B cell (primary cell): ENCODE measurements at regions not wholly inside any gene's neighbourhood (a gene's known extent, or its start where the extent isn't known, plus 50 kb on each side); places are given as distances from the start of the nearest gene placed in this dataset.

Source experiments
- ATAC-seq: fragments of 200-7000 bp; cut with Tn5 transposase; one replicate; pipeline ENCODE4 v1.10.0; 2021; ENCODE audit warnings: low read depth, mild to moderate bottlenecking, moderate number of reproducible peaks, moderate library complexity
- CTCF ChIA-PET: fragments of 350-600 bp; sonication (Branson Sonifier 250); formaldehyde crosslinking; loops from one replicate; lab custom pipeline; 2021; ENCODE audit warnings: antibody characterized with exemption, inconsistent platforms; lab: Charles Lee
- POLR2A ChIA-PET: fragments of 350-600 bp; sonication (Branson Sonifier 250); formaldehyde crosslinking; loops from one replicate; lab custom pipeline; 2021; ENCODE audit warnings: antibody characterized with exemption; lab: Charles Lee
- DNase-seq: peaks from one replicate; pipeline ENCODE4 v3.0.0; 2013
- H2AFZ ChIP-seq: 2 replicates; pipeline ENCODE4 v1.6.1; 2012; ENCODE audit warnings: mild to moderate bottlenecking, low read depth, low read length; ENCODE audit not compliant: insufficient read depth, poor library complexity, severe bottlenecking
- H3K27ac ChIP-seq, 2 donors: 1 replicate in 1 of 2; 2 replicates in 1 of 2; pipeline ENCODE4 v1.5.1; 2012 to 2013; ENCODE audit warnings: low read length in 2 of 2, mild to moderate bottlenecking in 2 of 2, moderate library complexity in 1 of 2
- H3K27me3 ChIP-seq, 4 experiments: fragments of 200-600 bp in 1 of 4; sonication (generic) in 1 of 4; replicated peaks in 1 of 4; 1 replicate in 2 of 4; 2 replicates in 2 of 4; pipeline versions ENCODE4 v1.6.1 to v1.7.0; 2013 to 2016; ENCODE audit warnings: low read length in 3 of 4, mild to moderate bottlenecking in 2 of 4, mixed read lengths in 1 of 4, moderate library complexity in 1 of 4; ENCODE audit not compliant: insufficient read depth in 4 of 4, control insufficient read depth in 3 of 4; ENCODE audit errors: control extremely low read depth in 1 of 4
- H3K36me3 ChIP-seq, 2 experiments: replicated peaks in 1 of 2; 1 replicate in 1 of 2; 2 replicates in 1 of 2; pipeline versions ENCODE4 v1.6.1 to v1.7.1; 2013; ENCODE audit warnings: low read length in 1 of 2; ENCODE audit not compliant: insufficient read depth in 2 of 2, control insufficient read depth in 1 of 2; ENCODE audit errors: control extremely low read depth in 1 of 2, extremely low read depth in 1 of 2
- H3K4me1 ChIP-seq, 2 donors: fragments of 200-600 bp in 1 of 2; sonication (generic) in 1 of 2; 1 replicate in 1 of 2; 2 replicates in 1 of 2; pipeline versions ENCODE4 v1.5.1 to v1.6.1; 2013 to 2017; ENCODE audit warnings: low read length in 2 of 2; ENCODE audit not compliant: control insufficient read depth in 2 of 2, insufficient read depth in 2 of 2
- H3K4me2 ChIP-seq: replicated peaks from 2 replicates; pipeline ENCODE3; 2012; ENCODE audit warnings: mild to moderate bottlenecking, low read depth, low read length; ENCODE audit not compliant: poor library complexity, severe bottlenecking
- H3K4me3 ChIP-seq, 5 experiments: fragments of 200-600 bp in 1 of 5; sonication (generic) in 1 of 5; 1 replicate in 3 of 5; 2 replicates in 2 of 5; pipeline versions ENCODE4 v1.5.1 to v1.7.0; 2011 to 2016; ENCODE audit warnings: low read length in 4 of 5, mild to moderate bottlenecking in 4 of 5, low read depth in 2 of 5, control low read depth in 1 of 5, moderate library complexity in 1 of 5; ENCODE audit not compliant: insufficient read depth in 1 of 5; ENCODE audit errors: control extremely low read depth in 1 of 5, extremely low read depth in 1 of 5
- H3K79me2 ChIP-seq: fragments of 200-600 bp; sonication (generic); one replicate; pipeline ENCODE4 v1.6.0; 2016; ENCODE audit warnings: low read length; ENCODE audit not compliant: control insufficient read depth, insufficient read depth
- H3K9ac ChIP-seq: fragments of 200-600 bp; sonication (generic); 2 replicates; pipeline ENCODE4 v1.6.1; 2017; ENCODE audit warnings: mild to moderate bottlenecking, low read length, moderate library complexity
- H3K9me3 ChIP-seq, 3 donors: one replicate each; pipeline versions ENCODE4 v1.6.1 to v1.7.1; 2013; ENCODE audit warnings: low read length in 2 of 3; ENCODE audit not compliant: control insufficient read depth in 2 of 3, insufficient read depth in 1 of 3; ENCODE audit errors: control extremely low read depth in 1 of 3
- H4K20me1 ChIP-seq: 2 replicates; pipeline ENCODE4 v1.6.0; 2012; ENCODE audit warnings: mild to moderate bottlenecking, low read length; ENCODE audit not compliant: insufficient read depth, control insufficient read depth, poor library complexity, severe bottlenecking
- H3K27ac Mint-ChIP-seq: one replicate; pipeline ENCODE4 v1.8.0; 2021; ENCODE audit warnings: mixed read lengths
- H3K27me3 Mint-ChIP-seq: one replicate; pipeline ENCODE4 v1.8.0; 2021; ENCODE audit warnings: mixed read lengths
- H3K4me1 Mint-ChIP-seq: one replicate; pipeline ENCODE4 v1.8.0; 2021; ENCODE audit warnings: mixed read lengths
- H3K4me3 Mint-ChIP-seq: one replicate; pipeline ENCODE4 v1.8.0; 2021; ENCODE audit warnings: mixed read lengths
- H3K9me3 Mint-ChIP-seq: one replicate; pipeline ENCODE4 v1.8.0; 2022; ENCODE audit warnings: mixed read lengths; ENCODE audit not compliant: insufficient read depth
- EZH2 ChIP-seq: IDR thresholded peaks from 2 replicates; pipeline ENCODE4 v1.6.1; 2012; ENCODE audit warnings: borderline replicate concordance, low read depth, mild to moderate bottlenecking, moderate library complexity, low read length; ENCODE audit not compliant: insufficient read depth, poor library complexity, severe bottlenecking
- WGBS: methylation state at CpG from one replicate; pipeline ENCODE4 v1.1.5; 2013; ENCODE audit warnings: missing lambda C conversion rate; ENCODE audit not compliant: insufficient coverage; 5-methylcytosine and 5-hydroxymethylcytosine counted together
- intact Hi-C: fragments of 100-400 bp; cut with micrococcal nuclease; formaldehyde crosslinking; loops from one replicate; pipeline ENCODE4 v1.10.0; 2022
- TF ChIP-seq, protein P1 (sequence below): fragments of 200-600 bp; IDR thresholded peaks from one replicate; pipeline ENCODE4 v1.8.0; 2022; ENCODE audit warnings: antibody characterized with exemption, mild to moderate bottlenecking

DNA sequence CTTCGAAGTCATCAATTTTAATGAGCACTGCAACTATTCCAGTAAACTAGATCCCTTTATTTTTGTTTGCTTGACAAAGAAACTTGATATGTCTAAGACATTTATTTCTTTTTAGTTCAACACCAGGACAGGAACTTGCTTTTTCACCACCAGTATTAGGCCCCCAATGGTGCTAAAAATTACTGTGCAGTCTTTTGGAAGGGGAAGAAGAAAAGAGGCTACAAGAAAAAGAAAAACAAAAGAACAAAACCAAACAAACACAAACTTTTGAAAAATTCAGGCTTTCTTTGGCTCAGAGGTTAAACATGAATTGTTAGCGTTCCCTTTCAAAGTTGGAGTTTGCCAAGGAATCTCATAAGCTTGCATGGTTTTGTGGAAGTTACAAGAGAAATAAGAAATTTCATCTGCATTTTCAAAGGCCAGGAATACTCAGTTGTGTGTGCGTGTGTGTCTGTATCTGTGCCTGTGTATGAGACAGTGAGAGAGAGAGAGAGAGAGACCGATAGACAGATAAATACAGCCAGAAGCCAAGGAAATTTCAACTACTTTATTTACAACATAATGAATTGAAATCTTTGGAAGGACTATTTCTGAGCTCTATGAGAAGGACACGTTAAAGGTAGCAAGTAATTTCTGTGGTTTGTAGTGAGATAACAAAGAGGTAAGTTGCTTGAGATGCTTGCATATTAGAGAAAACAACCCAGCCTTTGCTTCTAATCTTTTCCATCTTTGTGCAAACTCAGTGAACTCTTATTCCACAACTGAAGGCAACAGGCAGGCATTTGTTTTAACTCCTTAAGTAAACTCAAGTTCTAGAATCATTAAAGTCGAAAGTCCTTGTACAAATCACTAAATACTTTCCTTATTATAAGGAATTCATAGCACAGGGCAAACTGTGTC, 171.0 kb upstream of the CITED2 start:
- H3K27ac Mint-ChIP-seq, result no peak overlapping the region
- ATAC-seq, result no peak
- POLR2A ChIA-PET, result no interaction called here

DNA sequence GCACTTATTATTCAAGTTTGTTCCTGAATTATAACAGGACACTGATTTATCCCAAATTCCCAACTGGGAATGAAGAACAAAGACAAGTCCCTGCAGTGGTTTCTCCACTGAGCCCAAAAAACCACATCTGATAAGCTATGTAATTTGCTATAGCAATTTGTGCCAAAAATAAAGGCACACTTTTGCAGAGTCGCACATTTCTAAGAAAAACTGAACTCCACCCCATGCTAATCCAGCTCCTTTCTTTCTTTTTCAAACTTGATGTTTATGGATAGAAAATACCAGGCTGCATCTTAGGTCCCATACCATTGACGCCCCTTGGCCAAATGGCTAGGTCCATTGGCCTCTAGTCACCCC, 170.2 kb upstream of the CITED2 start:
- no peaks in the 10 kb centered on the region for H3K9me3 Mint-ChIP-seq
- H3K79me2 ChIP-seq, result no peaks in the 10 kb centered on the region
- H4K20me1 ChIP-seq, result no peaks in the 10 kb centered on the region
- 100% methylated on average over 1 of the region's 2 CpGs for WGBS
- no peak overlapping the region for H3K4me3 ChIP-seq
- H3K9ac ChIP-seq, result no peak overlapping the region
- no peaks in the 10 kb centered on the region for H3K36me3 ChIP-seq
- ATAC-seq, result no peak
- CTCF ChIA-PET, result no interaction called here
- no peak overlapping the region for H2AFZ ChIP-seq
- peaks cover 4% of the 10 kb centered on the region for H3K4me1 Mint-ChIP-seq
- H3K4me1 ChIP-seq, result no peaks in the 10 kb centered on the region
- H3K27me3 ChIP-seq, result no peaks in the 10 kb centered on the region
- no peak for DNase-seq
- no peak overlapping the region for H3K4me2 ChIP-seq
- intact Hi-C loops, result no loop called here
- H3K9me3 ChIP-seq, result no peaks in the 10 kb centered on the region
- no peak overlapping the region for H3K4me3 Mint-ChIP-seq
- no peak overlapping the region for H3K27ac Mint-ChIP-seq
- H3K27me3 Mint-ChIP-seq, result no peaks in the 10 kb centered on the region
- TF ChIP-seq, protein P1, sequence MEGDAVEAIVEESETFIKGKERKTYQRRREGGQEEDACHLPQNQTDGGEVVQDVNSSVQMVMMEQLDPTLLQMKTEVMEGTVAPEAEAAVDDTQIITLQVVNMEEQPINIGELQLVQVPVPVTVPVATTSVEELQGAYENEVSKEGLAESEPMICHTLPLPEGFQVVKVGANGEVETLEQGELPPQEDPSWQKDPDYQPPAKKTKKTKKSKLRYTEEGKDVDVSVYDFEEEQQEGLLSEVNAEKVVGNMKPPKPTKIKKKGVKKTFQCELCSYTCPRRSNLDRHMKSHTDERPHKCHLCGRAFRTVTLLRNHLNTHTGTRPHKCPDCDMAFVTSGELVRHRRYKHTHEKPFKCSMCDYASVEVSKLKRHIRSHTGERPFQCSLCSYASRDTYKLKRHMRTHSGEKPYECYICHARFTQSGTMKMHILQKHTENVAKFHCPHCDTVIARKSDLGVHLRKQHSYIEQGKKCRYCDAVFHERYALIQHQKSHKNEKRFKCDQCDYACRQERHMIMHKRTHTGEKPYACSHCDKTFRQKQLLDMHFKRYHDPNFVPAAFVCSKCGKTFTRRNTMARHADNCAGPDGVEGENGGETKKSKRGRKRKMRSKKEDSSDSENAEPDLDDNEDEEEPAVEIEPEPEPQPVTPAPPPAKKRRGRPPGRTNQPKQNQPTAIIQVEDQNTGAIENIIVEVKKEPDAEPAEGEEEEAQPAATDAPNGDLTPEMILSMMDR, result no peak
- no peak for TF ChIP-seq EZH2
- POLR2A ChIA-PET, result no interaction called here
- H3K27ac ChIP-seq, result no peak overlapping the region

More for the DNA sequence above, 171.0 kb upstream of the CITED2 start:
- no peaks in the 10 kb centered on the region for H3K36me3 ChIP-seq
- peaks cover 2% of the 10 kb centered on the region for H3K4me1 Mint-ChIP-seq
- H3K79me2 ChIP-seq, result no peaks in the 10 kb centered on the region
- intact Hi-C loops, result no loop called here
- H3K27ac ChIP-seq, result no peak overlapping the region
- CTCF ChIA-PET, result no interaction called here
- H3K9me3 Mint-ChIP-seq, result no peaks in the 10 kb centered on the region
- no peaks in the 10 kb centered on the region for H3K27me3 ChIP-seq
- H4K20me1 ChIP-seq, result no peaks in the 10 kb centered on the region
- no peak overlapping the region for H3K9ac ChIP-seq
- no peaks in the 10 kb centered on the region for H3K27me3 Mint-ChIP-seq
- no peaks in the 10 kb centered on the region for H3K4me1 ChIP-seq
- H3K4me3 Mint-ChIP-seq, result no peak overlapping the region
- WGBS, result no CpG with 5 or more reads among the region's 6 CpGs
- H2AFZ ChIP-seq, result no peak overlapping the region
- TF ChIP-seq, protein P1, result no peak
- no peaks in the 10 kb centered on the region for H3K9me3 ChIP-seq
- H3K4me3 ChIP-seq, result no peak overlapping the region
- no peak overlapping the region for H3K4me2 ChIP-seq
- DNase-seq, result no peak
